LNCAP (cell line): ENCODE measurements at regions not wholly inside any gene's neighbourhood (a gene's known extent, or its start where the extent isn't known, plus 50 kb on each side); places are given as distances from the start of the nearest gene placed in this dataset.

Experiments used
- CTCF ChIP-seq: fragments of 450-650 bp; IDR thresholded peaks from 2 replicates; pipeline ENCODE4 v1.5.1; 2017; ENCODE audit warnings: mild to moderate bottlenecking

GRCh38 chr5:13003457-13003856, 941.0 kb downstream of the DNAH5 start:
- no peak for TF ChIP-seq CTCF

DNA sequence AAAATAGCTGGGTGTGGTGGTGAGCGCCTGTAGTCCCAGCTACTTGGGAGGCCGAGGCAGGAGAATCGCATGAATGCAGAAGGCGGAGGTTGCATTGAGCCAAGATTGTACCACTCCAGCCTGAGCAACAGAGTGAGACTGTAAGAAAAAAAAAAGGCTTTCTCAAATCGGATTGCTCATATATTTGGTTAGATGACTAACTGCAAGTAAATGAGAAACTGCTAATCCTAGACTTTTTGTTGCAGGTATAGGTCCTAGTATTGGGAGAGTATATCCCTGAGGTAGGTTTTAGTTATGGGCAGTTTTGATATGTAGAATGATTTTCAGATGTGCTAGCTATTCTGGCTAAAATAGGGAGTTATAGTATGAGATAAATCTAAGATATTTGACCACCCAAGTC, 944.8 kb downstream of the DNAH5 start:
- TF ChIP-seq CTCF = no peak

DNA sequence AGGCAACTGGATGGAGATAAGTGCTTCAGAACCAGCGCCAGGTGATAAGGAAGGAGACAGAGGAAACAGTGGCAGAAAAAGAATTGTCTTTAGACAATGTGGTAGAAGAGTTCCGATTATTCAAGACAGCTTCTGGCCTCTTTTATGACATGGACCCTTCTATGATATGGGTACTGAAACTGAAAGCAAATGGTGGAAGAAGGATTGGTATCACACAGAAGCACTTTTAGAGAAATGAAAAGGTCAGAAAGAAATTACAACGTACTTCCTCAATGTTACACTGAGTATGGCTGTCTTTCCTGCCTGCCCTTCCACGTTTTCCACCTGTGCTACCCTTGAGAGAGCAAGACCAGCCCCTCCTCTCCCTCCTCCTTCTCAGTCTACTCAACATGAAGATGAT, 959.3 kb downstream of the DNAH5 start:
- TF ChIP-seq CTCF = no peak

GRCh38 chr5:12974856-12975255, 969.6 kb downstream of the DNAH5 start:
- TF ChIP-seq CTCF = no peak

- no peak for TF ChIP-seq CTCF
Measured at GRCh38 chr5:12965804-12966203, 978.7 kb downstream of the DNAH5 start.

- TF ChIP-seq CTCF = no peak
Measured at GRCh38 chr5:12959713-12960112, 984.8 kb downstream of the DNAH5 start.

- no peak for TF ChIP-seq CTCF
Measured at GRCh38 chr5:12952409-12952808, 992.1 kb downstream of the DNAH5 start.

GRCh38 chr5:12951846-12952245, 992.6 kb downstream of the DNAH5 start:
- TF ChIP-seq CTCF = no peak
